ENCODE measurements at regions not wholly inside any gene's neighbourhood (a gene's known extent, or its start where the extent isn't known, plus 50 kb on each side); places are given as distances from the start of the nearest gene placed in this dataset.

DNA sequence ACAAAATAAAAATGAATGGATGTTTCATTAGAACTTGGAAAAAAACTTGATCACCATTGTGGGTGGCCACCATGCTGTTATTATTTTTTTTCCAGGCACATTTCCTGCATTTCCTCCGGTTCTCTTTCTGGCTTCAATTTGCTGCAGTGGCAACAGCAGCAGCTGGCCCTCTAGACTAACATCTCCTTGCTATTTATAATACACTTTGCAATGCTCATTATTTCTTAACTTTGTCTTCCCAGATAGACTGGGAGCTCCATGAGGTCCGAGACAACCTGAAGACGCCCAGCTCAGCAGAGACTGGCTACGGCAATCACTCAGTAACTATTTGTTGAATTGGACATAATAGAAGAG lies 53.4 kb upstream of the ATP5PO start:
- no peaks in the 10 kb centered on the region for H3K36me3 ChIP-seq (ENCODE audit: control insufficient read depth in 4 of 4, insufficient read depth in 3 of 4, low read depth in 1 of 4, low read length in 3 of 4)
- H3K4me1 ChIP-seq (ENCODE audit: control insufficient read depth in 4 of 4, insufficient read depth in 4 of 4, low read length in 3 of 4), result peaks cover 0 to 13% (median 7%) of the 10 kb centered on the region in 4 donors
- no peak overlapping the region for H3K9ac ChIP-seq (ENCODE audit: low read depth in 1 of 2, low read length in 2 of 2)
- no peak for DNase-seq (ENCODE audit: low spot score)
- H3K4me3 ChIP-seq (ENCODE audit: low read depth in 1 of 3, low read length in 3 of 3), result no peak overlapping the region
- H3K9me3 ChIP-seq (ENCODE audit: control insufficient read depth in 4 of 4, low read length in 3 of 4), result no peaks in the 10 kb centered on the region
- 85% methylated on average over 4 of the region's 4 CpGs for WGBS
- no peaks in the 10 kb centered on the region for H3K27me3 ChIP-seq (ENCODE audit: control insufficient read depth in 4 of 4, insufficient read depth in 4 of 4, low read length in 3 of 4)
- no peak overlapping the region for H3K27ac ChIP-seq (ENCODE audit: low read depth in 1 of 2, low read length in 2 of 2)
- TF ChIP-seq SP1 (IDR thresholded peaks at IDR 0.05), result no peak
- TF ChIP-seq FOXA2 (IDR thresholded peaks at IDR 0.05), result no peak
- no peak for TF ChIP-seq JUND (IDR thresholded peaks at IDR 0.05)
- TF ChIP-seq, protein P1, sequence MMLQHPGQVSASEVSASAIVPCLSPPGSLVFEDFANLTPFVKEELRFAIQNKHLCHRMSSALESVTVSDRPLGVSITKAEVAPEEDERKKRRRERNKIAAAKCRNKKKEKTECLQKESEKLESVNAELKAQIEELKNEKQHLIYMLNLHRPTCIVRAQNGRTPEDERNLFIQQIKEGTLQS (IDR thresholded peaks at IDR 0.05), result no peak
- no peak for TF ChIP-seq RAD21 (IDR thresholded peaks at IDR 0.05)
- no peak for TF ChIP-seq NR2F2 (IDR thresholded peaks at IDR 0.05)
- TF ChIP-seq, protein P2, sequence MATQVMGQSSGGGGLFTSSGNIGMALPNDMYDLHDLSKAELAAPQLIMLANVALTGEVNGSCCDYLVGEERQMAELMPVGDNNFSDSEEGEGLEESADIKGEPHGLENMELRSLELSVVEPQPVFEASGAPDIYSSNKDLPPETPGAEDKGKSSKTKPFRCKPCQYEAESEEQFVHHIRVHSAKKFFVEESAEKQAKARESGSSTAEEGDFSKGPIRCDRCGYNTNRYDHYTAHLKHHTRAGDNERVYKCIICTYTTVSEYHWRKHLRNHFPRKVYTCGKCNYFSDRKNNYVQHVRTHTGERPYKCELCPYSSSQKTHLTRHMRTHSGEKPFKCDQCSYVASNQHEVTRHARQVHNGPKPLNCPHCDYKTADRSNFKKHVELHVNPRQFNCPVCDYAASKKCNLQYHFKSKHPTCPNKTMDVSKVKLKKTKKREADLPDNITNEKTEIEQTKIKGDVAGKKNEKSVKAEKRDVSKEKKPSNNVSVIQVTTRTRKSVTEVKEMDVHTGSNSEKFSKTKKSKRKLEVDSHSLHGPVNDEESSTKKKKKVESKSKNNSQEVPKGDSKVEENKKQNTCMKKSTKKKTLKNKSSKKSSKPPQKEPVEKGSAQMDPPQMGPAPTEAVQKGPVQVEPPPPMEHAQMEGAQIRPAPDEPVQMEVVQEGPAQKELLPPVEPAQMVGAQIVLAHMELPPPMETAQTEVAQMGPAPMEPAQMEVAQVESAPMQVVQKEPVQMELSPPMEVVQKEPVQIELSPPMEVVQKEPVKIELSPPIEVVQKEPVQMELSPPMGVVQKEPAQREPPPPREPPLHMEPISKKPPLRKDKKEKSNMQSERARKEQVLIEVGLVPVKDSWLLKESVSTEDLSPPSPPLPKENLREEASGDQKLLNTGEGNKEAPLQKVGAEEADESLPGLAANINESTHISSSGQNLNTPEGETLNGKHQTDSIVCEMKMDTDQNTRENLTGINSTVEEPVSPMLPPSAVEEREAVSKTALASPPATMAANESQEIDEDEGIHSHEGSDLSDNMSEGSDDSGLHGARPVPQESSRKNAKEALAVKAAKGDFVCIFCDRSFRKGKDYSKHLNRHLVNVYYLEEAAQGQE (IDR thresholded peaks at IDR 0.05), result no peak
- no peak for TF ChIP-seq ZBTB33 (IDR thresholded peaks at IDR 0.05)
- no peak for TF ChIP-seq FOXA1 (IDR thresholded peaks at IDR 0.05)

- DNase-seq (ENCODE audit: low spot score), result no peak
- Histone ChIP-seq H3K4me3 (ENCODE audit: low read depth in 1 of 3, low read length in 3 of 3) (no peak overlapping the region), H3K9ac (ENCODE audit: low read depth in 1 of 2, low read length in 2 of 2) (no peak overlapping the region), H3K36me3 (ENCODE audit: control insufficient read depth in 4 of 4, insufficient read depth in 3 of 4, low read depth in 1 of 4, low read length in 3 of 4) (no peaks in the 10 kb centered on the region), H3K27ac (ENCODE audit: low read depth in 1 of 2, low read length in 2 of 2) (no peak overlapping the region), H3K4me1 (ENCODE audit: control insufficient read depth in 4 of 4, insufficient read depth in 4 of 4, low read length in 3 of 4) (peaks cover 0 to 13% (median 7%) of the 10 kb centered on the region in 4 donors), H3K27me3 (ENCODE audit: control insufficient read depth in 4 of 4, insufficient read depth in 4 of 4, low read length in 3 of 4) (no peaks in the 10 kb centered on the region), H3K9me3 (ENCODE audit: control insufficient read depth in 4 of 4, low read length in 3 of 4) (no peaks in the 10 kb centered on the region)
- TF ChIP-seq NR2F2 (IDR thresholded peaks at IDR 0.05) (no peak), EGR1 (IDR thresholded peaks at IDR 0.05; ENCODE audit: low read depth in 2 of 2) (no peak), JUND (IDR thresholded peaks at IDR 0.05) (no peak), YY1 (IDR thresholded peaks at IDR 0.05) (peak; percentile 91), ZBTB33 (IDR thresholded peaks at IDR 0.05) (no peak), RAD21 (IDR thresholded peaks at IDR 0.05) (no peak), TAF1 (conservative IDR thresholded peaks at IDR 0.05) (no peak), HNF4A (conservative IDR thresholded peaks at IDR 0.05) (peak; percentile 73 to 77), MAX (IDR thresholded peaks at IDR 0.05) (no peak), FOXA2 (IDR thresholded peaks at IDR 0.05) (no peak), FOXA1 (IDR thresholded peaks at IDR 0.05) (no peak), HNF4G (IDR thresholded peaks at IDR 0.05) (peak; percentile 52), SP1 (IDR thresholded peaks at IDR 0.05) (no peak), GABPA (IDR thresholded peaks at IDR 0.05 in 1 of 2, conservative IDR thresholded peaks at IDR 0.05 in 1 of 2) (no peak)
- WGBS, result 66% methylated on average over 5 of the region's 5 CpGs
Measured at GRCh38 chr21:33968080-33968994, 52.7 kb upstream of the ATP5PO start.

All from liver (tissue), 7 donors.